ENCODE measurements at regions not wholly inside any gene's neighbourhood (a gene's known extent, or its start where the extent isn't known, plus 50 kb on each side); places are given as distances from the start of the nearest gene placed in this dataset.

DNA sequence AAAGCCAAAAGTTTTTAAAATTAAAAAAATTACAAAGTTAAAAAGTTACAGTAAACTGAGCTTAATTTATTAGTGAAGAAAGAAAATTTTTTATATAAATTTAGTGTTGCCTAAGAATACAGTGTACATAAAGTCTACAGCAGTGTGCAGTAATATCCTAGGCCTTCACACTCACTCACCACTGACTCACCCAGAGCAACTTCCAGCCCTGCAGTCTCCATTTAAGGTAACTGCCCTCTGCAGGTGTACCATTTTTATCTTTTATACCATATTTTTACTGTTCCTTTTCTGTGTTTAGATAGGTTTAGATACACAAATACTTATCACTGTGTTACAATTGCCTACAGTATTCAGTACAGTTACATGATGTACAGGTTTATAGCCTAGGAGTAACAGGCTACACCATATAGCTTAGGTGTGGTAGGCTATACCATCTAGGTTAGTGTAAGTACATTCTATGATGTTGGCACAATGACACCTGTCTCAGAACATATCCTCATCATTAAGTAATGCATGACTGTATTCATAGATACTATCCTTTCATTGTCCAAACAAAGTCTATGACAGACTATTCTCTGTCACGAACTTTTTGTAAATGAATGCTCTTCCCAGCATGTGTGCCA lies 78.6 kb upstream of the PBX1 start:
- Histone ChIP-seq H3K4me3 (ENCODE audit: low read depth, low read length) (no peak overlapping the region), H2BK12ac (ENCODE audit: low read length) (no peak overlapping the region), H3K36me3 (ENCODE audit: control insufficient read depth in 1 of 2, insufficient read depth in 2 of 2, low read length in 2 of 2) (no peaks in the 10 kb centered on the region), H3K14ac (ENCODE audit: low read length) (no peak overlapping the region), H4K8ac (ENCODE audit: low read depth, low read length) (no peak overlapping the region), H2AK5ac (ENCODE audit: low read length) (no peak overlapping the region), H2BK5ac (ENCODE audit: low read depth, low read length, poor library complexity) (no peak overlapping the region), H3K18ac (ENCODE audit: low read length) (no peak overlapping the region), H3K27ac (ENCODE audit: low read depth, low read length) (no peak overlapping the region), H4K12ac (ENCODE audit: low read depth, low read length) (no peak overlapping the region), H3K9ac (ENCODE audit: low read length) (no peak overlapping the region), H4K91ac (ENCODE audit: low read depth, low read length) (no peak overlapping the region), H2AFZ (ENCODE audit: insufficient read depth, low read length, poor library complexity) (no peak overlapping the region), H3K4me2 (ENCODE audit: low read length) (no peak overlapping the region), H2BK120ac (ENCODE audit: insufficient read depth, low read length, poor library complexity) (no peak overlapping the region), H3K79me2 (ENCODE audit: control insufficient read depth, insufficient read depth, low read length, poor library complexity) (no peaks in the 10 kb centered on the region), H3K23ac (ENCODE audit: low read length) (no peak overlapping the region), H3K4ac (ENCODE audit: low read depth, low read length) (no peak overlapping the region), H3K79me1 (ENCODE audit: low read length) (no peaks in the 10 kb centered on the region), H3K4me1 (ENCODE audit: control insufficient read depth in 1 of 2, insufficient read depth in 2 of 2, low read length in 2 of 2) (peaks cover 0 to 2% of the 10 kb centered on the region in 2 experiments), H3K27me3 (ENCODE audit: insufficient read depth, low read length) (no peaks in the 10 kb centered on the region), H3K9me3 (ENCODE audit: insufficient read depth, low read depth, low read length) (no peaks in the 10 kb centered on the region)
- no CpG with 5 or more reads among the region's 1 CpG for WGBS (ENCODE audit: extremely low coverage, insufficient coverage, insufficient read length)
- no peak for DNase-seq

DNA sequence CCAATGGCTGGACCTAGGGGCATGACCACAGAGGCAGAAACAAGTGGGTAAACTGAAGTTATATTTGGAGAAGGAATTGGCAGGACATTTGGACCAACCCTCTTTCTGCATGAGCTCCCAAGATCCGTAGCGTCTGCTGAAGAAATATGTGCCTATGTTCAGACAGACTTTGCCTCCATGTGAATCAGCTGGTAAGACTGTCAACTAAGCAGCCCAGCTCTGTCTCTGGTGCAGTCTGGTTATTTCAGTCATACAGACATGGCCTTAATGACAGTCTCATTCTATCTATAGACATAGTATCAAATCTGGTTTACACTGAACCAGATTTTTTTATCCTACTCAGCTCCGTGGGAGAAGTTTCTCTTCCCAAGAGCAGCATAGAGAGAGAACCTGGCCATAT lies 63.1 kb upstream of the PBX1 start:
- H3K79me2 ChIP-seq (ENCODE audit: control insufficient read depth, insufficient read depth, low read length, poor library complexity), result no peaks in the 10 kb centered on the region
- H3K4ac ChIP-seq (ENCODE audit: low read depth, low read length), result no peak overlapping the region
- H3K9ac ChIP-seq (ENCODE audit: low read length), result no peak overlapping the region
- no peak overlapping the region for H3K4me3 ChIP-seq (ENCODE audit: low read depth, low read length)
- H3K9me3 ChIP-seq (ENCODE audit: insufficient read depth, low read depth, low read length), result peaks cover 3% of the 10 kb centered on the region
- WGBS (ENCODE audit: extremely low coverage, insufficient coverage, insufficient read length), result no CpG with 5 or more reads among the region's 3 CpGs
- DNase-seq, result no peak
- H4K91ac ChIP-seq (ENCODE audit: low read depth, low read length), result no peak overlapping the region
- H2AFZ ChIP-seq (ENCODE audit: insufficient read depth, low read length, poor library complexity), result no peak overlapping the region
- no peaks in the 10 kb centered on the region for H3K79me1 ChIP-seq (ENCODE audit: low read length)
- H3K27ac ChIP-seq (ENCODE audit: low read depth, low read length), result no peak overlapping the region
- H3K18ac ChIP-seq (ENCODE audit: low read length), result no peak overlapping the region
- no peaks in the 10 kb centered on the region for H3K4me1 ChIP-seq (ENCODE audit: control insufficient read depth in 1 of 2, insufficient read depth in 2 of 2, low read length in 2 of 2)
- no peak overlapping the region for H2BK5ac ChIP-seq (ENCODE audit: low read depth, low read length, poor library complexity)
- no peak overlapping the region for H3K14ac ChIP-seq (ENCODE audit: low read length)
- H3K23ac ChIP-seq (ENCODE audit: low read length), result no peak overlapping the region
- no peaks in the 10 kb centered on the region for H3K27me3 ChIP-seq (ENCODE audit: insufficient read depth, low read length)
- H4K12ac ChIP-seq (ENCODE audit: low read depth, low read length), result no peak overlapping the region
- H4K8ac ChIP-seq (ENCODE audit: low read depth, low read length), result no peak overlapping the region
- no peak overlapping the region for H2BK12ac ChIP-seq (ENCODE audit: low read length)
- H2AK5ac ChIP-seq (ENCODE audit: low read length), result no peak overlapping the region
- H3K4me2 ChIP-seq (ENCODE audit: low read length), result no peak overlapping the region
- no peaks in the 10 kb centered on the region for H3K36me3 ChIP-seq (ENCODE audit: control insufficient read depth in 1 of 2, insufficient read depth in 2 of 2, low read length in 2 of 2)
- no peak overlapping the region for H2BK120ac ChIP-seq (ENCODE audit: insufficient read depth, low read length, poor library complexity)

DNA sequence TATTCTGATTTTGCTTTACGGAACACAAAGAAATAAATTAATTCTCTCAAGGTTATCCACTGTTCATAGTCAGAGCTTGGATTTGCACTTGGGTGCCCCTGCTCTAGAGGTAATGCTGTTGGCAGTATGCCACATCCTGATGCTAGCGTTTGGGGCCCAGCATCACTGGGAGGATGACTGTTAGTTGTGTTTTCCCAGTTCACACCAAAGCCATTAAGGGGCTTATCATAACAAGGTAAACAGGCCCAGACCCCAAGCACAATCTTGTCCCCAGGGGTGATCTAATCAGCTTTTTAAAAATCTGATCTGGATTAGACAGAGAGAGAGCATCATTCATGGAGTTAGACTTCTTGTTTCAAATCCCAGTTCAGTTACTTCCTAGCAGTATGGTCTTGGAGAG lies 60.2 kb upstream of the PBX1 start:
- H3K14ac ChIP-seq (ENCODE audit: low read length), result no peak overlapping the region
- no peak overlapping the region for H2AFZ ChIP-seq (ENCODE audit: insufficient read depth, low read length, poor library complexity)
- DNase-seq, result no peak
- H3K79me1 ChIP-seq (ENCODE audit: low read length), result no peaks in the 10 kb centered on the region
- H3K79me2 ChIP-seq (ENCODE audit: control insufficient read depth, insufficient read depth, low read length, poor library complexity), result no peaks in the 10 kb centered on the region
- no peaks in the 10 kb centered on the region for H3K4me1 ChIP-seq (ENCODE audit: control insufficient read depth in 1 of 2, insufficient read depth in 2 of 2, low read length in 2 of 2)
- no peak overlapping the region for H2BK12ac ChIP-seq (ENCODE audit: low read length)
- H3K18ac ChIP-seq (ENCODE audit: low read length), result no peak overlapping the region
- H3K4me3 ChIP-seq (ENCODE audit: low read depth, low read length), result no peak overlapping the region
- H3K36me3 ChIP-seq (ENCODE audit: control insufficient read depth in 1 of 2, insufficient read depth in 2 of 2, low read length in 2 of 2), result no peaks in the 10 kb centered on the region
- H2AK5ac ChIP-seq (ENCODE audit: low read length), result no peak overlapping the region
- H3K4ac ChIP-seq (ENCODE audit: low read depth, low read length), result no peak overlapping the region
- H3K9ac ChIP-seq (ENCODE audit: low read length), result no peak overlapping the region
- H4K91ac ChIP-seq (ENCODE audit: low read depth, low read length), result no peak overlapping the region
- H4K8ac ChIP-seq (ENCODE audit: low read depth, low read length), result no peak overlapping the region
- WGBS (ENCODE audit: extremely low coverage, insufficient coverage, insufficient read length), result no CpG with 5 or more reads among the region's 2 CpGs
- no peak overlapping the region for H3K27ac ChIP-seq (ENCODE audit: low read depth, low read length)
- no peak overlapping the region for H2BK5ac ChIP-seq (ENCODE audit: low read depth, low read length, poor library complexity)
- peaks cover 3% of the 10 kb centered on the region for H3K9me3 ChIP-seq (ENCODE audit: insufficient read depth, low read depth, low read length)
- H3K23ac ChIP-seq (ENCODE audit: low read length), result no peak overlapping the region
- H3K27me3 ChIP-seq (ENCODE audit: insufficient read depth, low read length), result no peaks in the 10 kb centered on the region
- no peak overlapping the region for H2BK120ac ChIP-seq (ENCODE audit: insufficient read depth, low read length, poor library complexity)
- H4K12ac ChIP-seq (ENCODE audit: low read depth, low read length), result no peak overlapping the region
- H3K4me2 ChIP-seq (ENCODE audit: low read length), result no peak overlapping the region

DNA sequence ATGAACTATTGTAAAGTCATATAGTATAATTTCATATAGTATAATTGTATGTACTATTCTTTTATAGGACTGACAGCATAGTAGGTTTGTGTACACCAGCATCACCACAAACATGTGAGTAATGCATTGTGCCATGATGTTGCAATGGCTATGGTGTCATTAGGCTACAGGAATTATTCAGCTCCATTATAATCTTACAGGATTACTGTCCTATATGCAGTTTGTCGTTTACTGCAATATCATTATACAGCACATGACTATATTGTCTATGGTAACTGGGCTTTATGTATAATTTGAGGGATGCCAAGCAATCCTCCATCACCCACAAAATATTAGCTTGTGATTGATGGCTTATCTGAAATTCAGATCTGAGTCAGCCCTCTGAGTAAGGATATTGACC lies 54.2 kb upstream of the PBX1 start:
- no peak overlapping the region for H2AK5ac ChIP-seq (ENCODE audit: low read length)
- no peak overlapping the region for H4K12ac ChIP-seq (ENCODE audit: low read depth, low read length)
- H3K23ac ChIP-seq (ENCODE audit: low read length), result no peak overlapping the region
- WGBS (ENCODE audit: extremely low coverage, insufficient coverage, insufficient read length), result no CpG with 5 or more reads among the region's 1 CpG
- H2BK5ac ChIP-seq (ENCODE audit: low read depth, low read length, poor library complexity), result no peak overlapping the region
- H3K4ac ChIP-seq (ENCODE audit: low read depth, low read length), result no peak overlapping the region
- DNase-seq, result peak; percentile 71 to 82
- no peaks in the 10 kb centered on the region for H3K36me3 ChIP-seq (ENCODE audit: control insufficient read depth in 1 of 2, insufficient read depth in 2 of 2, low read length in 2 of 2)
- no peak overlapping the region for H3K14ac ChIP-seq (ENCODE audit: low read length)
- no peak overlapping the region for H2BK120ac ChIP-seq (ENCODE audit: insufficient read depth, low read length, poor library complexity)
- no peak overlapping the region for H2BK12ac ChIP-seq (ENCODE audit: low read length)
- no peaks in the 10 kb centered on the region for H3K79me2 ChIP-seq (ENCODE audit: control insufficient read depth, insufficient read depth, low read length, poor library complexity)
- H3K79me1 ChIP-seq (ENCODE audit: low read length), result no peaks in the 10 kb centered on the region
- H3K27me3 ChIP-seq (ENCODE audit: insufficient read depth, low read length), result no peaks in the 10 kb centered on the region
- no peaks in the 10 kb centered on the region for H3K4me1 ChIP-seq (ENCODE audit: control insufficient read depth in 1 of 2, insufficient read depth in 2 of 2, low read length in 2 of 2)
- no peak overlapping the region for H3K4me3 ChIP-seq (ENCODE audit: low read depth, low read length)
- H3K4me2 ChIP-seq (ENCODE audit: low read length), result no peak overlapping the region
- no peak overlapping the region for H3K27ac ChIP-seq (ENCODE audit: low read depth, low read length)
- no peak overlapping the region for H3K9ac ChIP-seq (ENCODE audit: low read length)
- peaks cover 3% of the 10 kb centered on the region for H3K9me3 ChIP-seq (ENCODE audit: insufficient read depth, low read depth, low read length)
- H4K8ac ChIP-seq (ENCODE audit: low read depth, low read length), result no peak overlapping the region
- H2AFZ ChIP-seq (ENCODE audit: insufficient read depth, low read length, poor library complexity), result no peak overlapping the region
- H3K18ac ChIP-seq (ENCODE audit: low read length), result no peak overlapping the region
- H4K91ac ChIP-seq (ENCODE audit: low read depth, low read length), result no peak overlapping the region
